ENCODE measurements at regions not wholly inside any gene's neighbourhood (a gene's known extent, or its start where the extent isn't known, plus 50 kb on each side); places are given as distances from the start of the nearest gene placed in this dataset.

- Histone ChIP-seq H3K27me3 (replicated peaks; ENCODE audit: insufficient read depth) (peaks cover 3% of the 10 kb centered on the region), H3K4me1 (replicated peaks) (no peaks in the 10 kb centered on the region), H3K4me3 (no peak overlapping the region), H3K9me3 (no peaks in the 10 kb centered on the region), H3K36me3 (no peaks in the 10 kb centered on the region), H3K27ac (no peak overlapping the region)
- intact Hi-C loops (cut with DNase I): no loop called here
- DNase-seq (ENCODE audit: low spot score): no peak
- TF ChIP-seq POLR2AphosphoS5 (IDR thresholded peaks at IDR 0.05) (no peak), CTCF (IDR thresholded peaks at IDR 0.05) (no peak), POLR2A (IDR thresholded peaks at IDR 0.05) (no peak)
- 65% methylated on average over 9 of the region's 9 CpGs for WGBS
These were observed 575.2 kb upstream of the ZNF462 start for GRCh38 chr9:106287731-106288130.

GRCh38 chr9:106288689-106289088, 574.3 kb upstream of the ZNF462 start:
- 96% methylated on average over 8 of the region's 8 CpGs for WGBS
- DNase-seq (ENCODE audit: low spot score): no peak
- Histone ChIP-seq H3K36me3 (no peaks in the 10 kb centered on the region), H3K27me3 (replicated peaks; ENCODE audit: insufficient read depth) (peaks cover 3% of the 10 kb centered on the region), H3K27ac (no peak overlapping the region), H3K9me3 (no peaks in the 10 kb centered on the region), H3K4me1 (replicated peaks) (no peaks in the 10 kb centered on the region), H3K4me3 (no peak overlapping the region)
- TF ChIP-seq POLR2AphosphoS5 (IDR thresholded peaks at IDR 0.05) (no peak), CTCF (IDR thresholded peaks at IDR 0.05) (no peak), POLR2A (IDR thresholded peaks at IDR 0.05) (no peak)
- intact Hi-C loops (cut with DNase I): no loop called here

GRCh38 chr9:106291786-106292185, 571.2 kb upstream of the ZNF462 start:
- 81% methylated on average over 2 of the region's 2 CpGs for WGBS
- no peak overlapping the region for H3K27ac ChIP-seq
- TF ChIP-seq CTCF (IDR thresholded peaks at IDR 0.05): no peak
- TF ChIP-seq POLR2AphosphoS5 (IDR thresholded peaks at IDR 0.05): no peak
- no peak for TF ChIP-seq POLR2A (IDR thresholded peaks at IDR 0.05)
- H3K36me3 ChIP-seq: no peaks in the 10 kb centered on the region
- H3K4me3 ChIP-seq: no peak overlapping the region
- no peaks in the 10 kb centered on the region for H3K9me3 ChIP-seq
- intact Hi-C loops (cut with DNase I): no loop called here
- H3K4me1 ChIP-seq (replicated peaks): no peaks in the 10 kb centered on the region
- H3K27me3 ChIP-seq (replicated peaks; ENCODE audit: insufficient read depth): no peaks in the 10 kb centered on the region
- DNase-seq (ENCODE audit: low spot score): no peak

GRCh38 chr9:106296426-106296825, 566.5 kb upstream of the ZNF462 start:
- 84% methylated on average over 2 of the region's 2 CpGs for WGBS
- intact Hi-C loops (cut with DNase I): no loop called here
- Histone ChIP-seq H3K36me3 (no peaks in the 10 kb centered on the region), H3K4me3 (no peak overlapping the region), H3K27me3 (replicated peaks; ENCODE audit: insufficient read depth) (no peaks in the 10 kb centered on the region), H3K27ac (no peak overlapping the region), H3K9me3 (no peaks in the 10 kb centered on the region), H3K4me1 (replicated peaks) (no peaks in the 10 kb centered on the region)
- TF ChIP-seq POLR2A (IDR thresholded peaks at IDR 0.05) (no peak), CTCF (IDR thresholded peaks at IDR 0.05) (no peak), POLR2AphosphoS5 (IDR thresholded peaks at IDR 0.05) (no peak)
- no peak for DNase-seq (ENCODE audit: low spot score)

GRCh38 chr9:106298997-106299396, 564.0 kb upstream of the ZNF462 start:
- intact Hi-C loops (cut with DNase I): no loop called here
- no peaks in the 10 kb centered on the region for H3K36me3 ChIP-seq
- TF ChIP-seq CTCF (IDR thresholded peaks at IDR 0.05) (no peak), POLR2A (IDR thresholded peaks at IDR 0.05) (no peak), POLR2AphosphoS5 (IDR thresholded peaks at IDR 0.05) (no peak)
- no peak for DNase-seq (ENCODE audit: low spot score)
- H3K4me1 ChIP-seq (replicated peaks): no peaks in the 10 kb centered on the region
- 85% methylated on average over 3 of the region's 3 CpGs for WGBS
- H3K27me3 ChIP-seq (replicated peaks; ENCODE audit: insufficient read depth): no peaks in the 10 kb centered on the region
- no peak overlapping the region for H3K4me3 ChIP-seq
- H3K27ac ChIP-seq: no peak overlapping the region
- no peaks in the 10 kb centered on the region for H3K9me3 ChIP-seq
